ENCODE measurements at regions not wholly inside any gene's neighbourhood (a gene's known extent, or its start where the extent isn't known, plus 50 kb on each side); places are given as distances from the start of the nearest gene placed in this dataset.

DNA sequence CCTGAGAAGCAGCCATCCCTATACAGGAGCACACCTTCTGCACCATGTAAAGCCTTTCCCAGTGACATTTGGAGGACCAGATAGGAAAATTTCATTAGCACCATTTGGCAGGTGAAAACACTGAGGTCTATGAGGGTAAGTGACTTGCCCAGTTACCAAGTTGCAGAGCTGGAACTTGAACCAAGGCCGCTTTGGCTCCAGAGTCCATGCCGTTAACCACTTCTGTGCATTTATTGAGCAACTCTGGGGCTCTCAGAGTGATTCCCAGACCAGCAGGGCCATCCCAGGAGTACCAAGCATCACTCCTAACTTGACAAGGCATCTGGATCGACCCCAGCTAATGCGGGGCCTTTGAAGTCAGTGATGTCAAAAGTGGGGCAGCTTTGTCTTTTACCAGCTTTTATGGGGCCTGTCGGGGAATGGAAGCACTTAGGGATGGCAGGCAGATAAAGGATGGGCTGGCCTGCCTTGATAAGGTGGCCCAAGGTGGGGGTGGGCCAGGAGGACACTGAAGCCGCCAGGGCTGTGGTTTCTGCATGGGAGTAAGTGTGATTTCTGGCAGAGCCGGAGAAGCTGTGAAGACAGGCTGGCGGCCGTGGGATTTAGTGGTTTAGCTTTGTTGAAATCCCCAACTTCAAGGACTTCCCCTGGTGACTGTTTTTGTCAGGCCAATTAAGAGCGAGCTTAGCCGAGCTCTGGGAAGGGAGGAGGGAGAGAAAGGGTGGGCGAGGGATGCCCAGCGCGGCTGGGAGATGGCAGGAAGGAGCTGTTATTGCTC is 127.3 kb downstream of the MACROH2A1 start:
- Histone ChIP-seq H3K4me3 (no peak overlapping the region), H3K27ac (no peak overlapping the region), H3K36me3 (no peaks in the 10 kb centered on the region), H3K27me3 (no peaks in the 10 kb centered on the region), H3K9me3 (no peaks in the 10 kb centered on the region), H3K4me1 (no peaks in the 10 kb centered on the region)
- 46% methylated on average over 12 of the region's 14 CpGs for WGBS (ENCODE audit: insufficient coverage, low coverage, low lambda C conversion rate, missing lambda C conversion rate)
- intact Hi-C loops (cut with DNase I), result no loop called here
- no peak for DNase-seq
- no peak for ATAC-seq
- TF ChIP-seq POLR2A (IDR thresholded peaks at IDR 0.05), result no peak
- TF ChIP-seq CTCF (IDR thresholded peaks at IDR 0.05), result no peak

GRCh38 chr5:135269931-135270421 is 129.1 kb downstream of the MACROH2A1 start:
- WGBS (ENCODE audit: insufficient coverage, low coverage, low lambda C conversion rate, missing lambda C conversion rate), result 83% methylated on average over 6 of the region's 7 CpGs
- intact Hi-C loops (cut with DNase I), result no loop called here
- ATAC-seq, result no peak

DNA sequence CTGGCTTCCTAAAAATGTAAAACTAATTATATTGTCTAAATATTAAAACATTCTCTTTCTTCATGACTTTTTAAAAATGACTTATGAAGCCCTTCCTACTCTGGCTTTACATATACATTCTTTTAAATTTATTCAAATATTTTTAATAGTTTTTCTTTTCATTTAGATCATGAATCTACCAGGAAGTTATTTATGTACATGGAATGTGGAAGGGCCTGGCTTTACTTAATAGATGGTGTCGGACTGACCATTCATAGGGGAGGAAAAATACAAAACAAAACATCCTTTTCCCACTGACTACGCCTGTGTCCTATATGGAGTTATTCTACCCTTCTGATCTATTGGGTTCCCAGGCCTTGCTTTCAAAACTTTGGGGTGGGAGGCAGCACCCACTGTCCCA is 129.8 kb downstream of the MACROH2A1 start:
- DNase-seq, result no peak
- Histone ChIP-seq H3K27me3 (no peaks in the 10 kb centered on the region), H3K36me3 (no peaks in the 10 kb centered on the region), H3K4me3 (no peak overlapping the region), H3K27ac (no peak overlapping the region), H3K4me1 (no peaks in the 10 kb centered on the region), H3K9me3 (no peaks in the 10 kb centered on the region)
- intact Hi-C loops (cut with DNase I), result no loop called here
- WGBS (ENCODE audit: insufficient coverage, low coverage, low lambda C conversion rate, missing lambda C conversion rate), result 85% methylated on average over 2 of the region's 2 CpGs
- no peak for ATAC-seq
- TF ChIP-seq POLR2A (IDR thresholded peaks at IDR 0.05), result no peak
- TF ChIP-seq CTCF (IDR thresholded peaks at IDR 0.05), result no peak

More at GRCh38 chr5:135269931-135270421, 129.1 kb downstream of the MACROH2A1 start:
- H3K4me3 ChIP-seq, result no peak overlapping the region
- TF ChIP-seq CTCF (IDR thresholded peaks at IDR 0.05) (no peak), POLR2A (IDR thresholded peaks at IDR 0.05) (no peak)
- no peaks in the 10 kb centered on the region for H3K36me3 ChIP-seq
- no peaks in the 10 kb centered on the region for H3K9me3 ChIP-seq
- H3K27me3 ChIP-seq, result no peaks in the 10 kb centered on the region
- H3K4me1 ChIP-seq, result no peaks in the 10 kb centered on the region
- no peak for DNase-seq
- H3K27ac ChIP-seq, result no peak overlapping the region

DNA sequence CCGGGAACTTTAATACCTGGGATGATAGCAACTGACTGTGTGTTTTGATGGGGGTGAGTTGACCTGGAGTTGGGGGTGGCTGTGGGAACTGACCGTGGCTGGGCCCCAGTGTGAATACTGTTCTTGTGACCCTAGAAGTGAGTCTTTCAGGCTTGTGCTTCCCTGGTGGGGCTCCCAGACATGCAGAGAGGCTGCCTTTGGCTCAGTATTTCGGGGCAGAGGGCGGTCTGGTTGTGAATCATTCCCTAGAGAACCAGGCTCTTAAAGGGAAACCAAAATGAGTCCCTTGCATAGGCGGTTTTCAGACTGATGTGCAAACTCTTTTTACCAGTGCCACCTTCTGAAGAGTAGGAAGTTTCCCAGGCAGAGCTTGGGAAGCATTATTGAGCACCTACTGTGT is 132.1 kb downstream of the MACROH2A1 start:
- 70% methylated on average over 2 of the region's 5 CpGs for whole genome bisulfite sequencing (ENCODE audit: insufficient coverage, low coverage, low lambda C conversion rate, missing lambda C conversion rate)

More for the DNA sequence above, 132.1 kb downstream of the MACROH2A1 start:
- no peaks in the 10 kb centered on the region for H3K27me3 ChIP-seq
- no peak overlapping the region for H3K4me3 ChIP-seq
- ATAC-seq, result no peak
- intact Hi-C loops (cut with DNase I), result no loop called here
- TF ChIP-seq CTCF (IDR thresholded peaks at IDR 0.05), result no peak
- TF ChIP-seq POLR2A (IDR thresholded peaks at IDR 0.05), result no peak
- DNase-seq, result no peak
- H3K36me3 ChIP-seq, result no peaks in the 10 kb centered on the region
- H3K4me1 ChIP-seq, result no peaks in the 10 kb centered on the region
- H3K9me3 ChIP-seq, result no peaks in the 10 kb centered on the region
- H3K27ac ChIP-seq, result no peak overlapping the region

All from right lobe of liver (tissue), 6 donors.